GM12878 (cell line): ENCODE measurements at regions not wholly inside any gene's neighbourhood (a gene's known extent, or its start where the extent isn't known, plus 50 kb on each side); places are given as distances from the start of the nearest gene placed in this dataset.

Experiments
- ATAC-seq: fragments of 200-7000 bp; cut with Tn5 transposase; 3 replicates; pipeline ENCODE4 v1.9.1; 2020; ENCODE audit warnings: mild to moderate bottlenecking, moderate library complexity
- BruUV-seq: library from RNA; stranded (reverse); fragments of 400-500 nt; replicated peaks from 2 replicates; lab custom pipeline; 2021; lab: Mats Ljungman, UMichigan
- CTCF ChIA-PET: fragments of 300-600 bp; sonication (Branson Sonifier 250); formaldehyde crosslinking; extraction: SDS; loops from one replicate; lab custom pipeline; 2021; ENCODE audit warnings: inconsistent platforms; lab: Yijun Ruan, JAX
- POLR2A ChIA-PET: fragments of 350-600 bp; formaldehyde crosslinking; extraction: SDS; loops from one replicate; lab custom pipeline; 2021; ENCODE audit warnings: inconsistent platforms; lab: Charles Lee
- RAD21 ChIA-PET: fragments of 300-600 bp; sonication (Branson Sonifier 250); formaldehyde crosslinking; loops from one replicate; lab custom pipeline; 2023; ENCODE audit warnings: antibody characterized with exemption; ENCODE audit not compliant: unreplicated experiment; lab: Charles Lee
- SMC1A ChIA-PET: fragments of 300-600 bp; sonication (Branson Sonifier 250); formaldehyde crosslinking; loops from one replicate; lab custom pipeline; 2023; ENCODE audit not compliant: unreplicated experiment, uncharacterized antibody; lab: Charles Lee
- DNase-seq: peaks from one replicate; pipeline ENCODE4 v3.0.0-alpha.2; 2011; ENCODE audit warnings: low read depth, low spot score
- FAIRE-seq: peaks from 3 replicates; lab custom pipeline; 2011; peaks lifted over from hg19 to GRCh38; lab: Jason Lieb, UNC
- H2AFZ ChIP-seq: 2 replicates; pipeline ENCODE4 v1.6.0; 2011; ENCODE audit warnings: low read depth, low read length, control low read depth; ENCODE audit not compliant: control insufficient read depth
- H3K27ac ChIP-seq: 2 replicates; pipeline ENCODE4 v1.5.1; 2011; ENCODE audit warnings: control low read depth; ENCODE audit not compliant: control insufficient read depth, insufficient read depth
- H3K27me3 ChIP-seq, 2 experiments: replicated peaks in 1 of 2; 2 replicates each; pipeline versions ENCODE4 v1.6.0 to v1.6.1; 2011; ENCODE audit warnings: low read length in 1 of 2; ENCODE audit not compliant: control insufficient read depth in 2 of 2, insufficient read depth in 2 of 2
- H3K36me3 ChIP-seq, 2 experiments: 2 replicates each; pipeline ENCODE4 v1.5.1; 2011; ENCODE audit warnings: low read length in 1 of 2; ENCODE audit not compliant: control insufficient read depth in 2 of 2, insufficient read depth in 2 of 2
- H3K4me1 ChIP-seq: 2 replicates; pipeline ENCODE4 v1.6.1; 2011; ENCODE audit warnings: mild to moderate bottlenecking, low read length, moderate library complexity, mixed read lengths; ENCODE audit not compliant: control insufficient read depth, insufficient read depth
- H3K4me2 ChIP-seq: 2 replicates; pipeline ENCODE4 v1.6.0; 2011; ENCODE audit warnings: control low read depth; ENCODE audit not compliant: control insufficient read depth, insufficient read depth
- H3K4me3 ChIP-seq: fragments of 200-600 bp; sonication (generic); 2 replicates; pipeline ENCODE4 v1.5.1; 2016
- H3K79me2 ChIP-seq: 2 replicates; pipeline ENCODE4 v1.6.0; 2011; ENCODE audit warnings: low read length; ENCODE audit not compliant: control insufficient read depth, insufficient read depth
- H3K9ac ChIP-seq: 2 replicates; pipeline ENCODE4 v1.8.0; 2011; ENCODE audit warnings: low read length, control low read depth, mixed read lengths; ENCODE audit not compliant: control insufficient read depth, insufficient read depth
- H3K9me3 ChIP-seq: replicated peaks from 3 replicates; pipeline ENCODE4 v1.5.1; 2011; ENCODE audit warnings: mild to moderate bottlenecking, low read length; ENCODE audit not compliant: control insufficient read depth, insufficient read depth
- H4K20me1 ChIP-seq: 2 replicates; pipeline ENCODE4 v1.6.0; 2011; ENCODE audit not compliant: control insufficient read depth, insufficient read depth
- BACH1 ChIP-seq: fragments of 450-650 bp; IDR thresholded peaks from 2 replicates; pipeline ENCODE4 v1.6.1; 2017; ENCODE audit warnings: mild to moderate bottlenecking, borderline replicate concordance
- HCFC1 ChIP-seq: fragments of 150-350 bp; IDR thresholded peaks from 2 replicates; pipeline ENCODE4 v1.6.1; 2014; ENCODE audit warnings: low read length
- IRF4 ChIP-seq: IDR thresholded peaks from 2 replicates; pipeline ENCODE4 v1.6.1; 2011; ENCODE audit warnings: low read depth, low read length
- MYC ChIP-seq: IDR thresholded peaks from 2 replicates; pipeline ENCODE4 v1.6.1; 2011; ENCODE audit warnings: mild to moderate bottlenecking, low read length, moderate library complexity, inconsistent platforms; ENCODE audit not compliant: insufficient read depth, insufficient replicate concordance, insufficient read length, severe bottlenecking
- NFYB ChIP-seq: IDR thresholded peaks from 2 replicates; pipeline ENCODE4 v1.6.1; 2011; ENCODE audit warnings: low read depth, mild to moderate bottlenecking, low read length, improper control_type of control experiment, moderate library complexity; ENCODE audit not compliant: insufficient read depth
- SUPT20H ChIP-seq: IDR thresholded peaks from 2 replicates; pipeline ENCODE4 v1.6.1; 2011; ENCODE audit warnings: low read depth, mild to moderate bottlenecking, low read length, moderate library complexity, borderline replicate concordance; ENCODE audit not compliant: control insufficient read depth
- TCF12 ChIP-seq: IDR thresholded peaks from 2 replicates; pipeline ENCODE4 v1.6.1; 2011; ENCODE audit warnings: low read depth, mild to moderate bottlenecking, low read length
- ZNF274 ChIP-seq: IDR thresholded peaks from one replicate; pipeline ENCODE4 v1.8.0; 2011; ENCODE audit not compliant: insufficient read length, insufficient read depth
- WGBS: methylation state at CpG from one replicate; pipeline ENCODE4 v1.1.6; 2016; ENCODE audit warnings: low lambda C conversion rate; ENCODE audit not compliant: insufficient replicate concordance, insufficient coverage; ENCODE audit errors: missing lambda C conversion rate; 5-methylcytosine and 5-hydroxymethylcytosine counted together
- in situ Hi-C: fragments of 300-500 bp; cut with MboI; formaldehyde crosslinking; loops from 9 replicates; pipeline ENCODE4 v1.14.3; 2018; ENCODE audit warnings: mixed read lengths
- intact Hi-C: fragments of 100-400 bp; cut with micrococcal nuclease; formaldehyde crosslinking; loops from one replicate; pipeline ENCODE4 v1.14.2; 2022; ENCODE audit not compliant: unreplicated experiment
- TF ChIP-seq, protein P1 (sequence below): fragments of 450-650 bp; formaldehyde crosslinking; IDR thresholded peaks from 2 replicates; pipeline ENCODE4 v1.5.0; 2022; ENCODE audit warnings: mild to moderate bottlenecking, missing genetic modification characterization
- TF ChIP-seq, protein P2 (sequence below): IDR thresholded peaks from 2 replicates; pipeline ENCODE4 v1.6.1; 2011; ENCODE audit warnings: borderline replicate concordance, low read depth, mild to moderate bottlenecking, moderate library complexity, low read length; ENCODE audit not compliant: insufficient read depth, poor library complexity, severe bottlenecking
- TF ChIP-seq, protein P3 (sequence below): fragments of 450-650 bp; IDR thresholded peaks from 2 replicates; pipeline ENCODE4 v1.6.1; 2016; ENCODE audit warnings: mild to moderate bottlenecking

DNA sequence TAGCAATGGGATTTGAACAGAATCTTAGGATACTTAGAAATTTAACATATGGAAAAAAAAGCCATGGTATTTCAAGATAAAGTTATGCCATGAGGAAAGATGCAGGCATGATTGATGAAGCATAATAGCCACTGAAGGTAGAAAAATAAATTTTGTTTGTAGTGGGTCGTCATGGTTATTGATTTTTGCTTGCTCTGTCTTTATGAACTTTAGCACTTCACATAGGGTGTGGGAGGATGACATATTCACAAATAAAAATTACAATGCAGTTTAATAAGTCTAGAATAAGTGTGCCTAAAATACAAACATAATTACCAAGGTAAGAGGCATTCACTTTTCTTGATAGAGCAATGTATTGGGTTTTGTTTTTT lies 129.1 kb upstream of the SEMA3E start:
- no peaks in the 10 kb centered on the region; a peak in 1 of 4 replicates for H3K27me3 ChIP-seq
- H3K79me2 ChIP-seq: no peaks in the 10 kb centered on the region
- H3K9me3 ChIP-seq: no peaks in the 10 kb centered on the region
- H4K20me1 ChIP-seq: no peaks in the 10 kb centered on the region
- no peak for DNase-seq
- no peak overlapping the region for H2AFZ ChIP-seq
- in situ Hi-C loops (no loop called here), intact Hi-C loops (no loop called here)
- ChIA-PET CTCF (no interaction called here), SMC1A (no interaction called here)
- no peak overlapping the region for H3K4me3 ChIP-seq
- no peak for FAIRE-seq
- TF ChIP-seq HCFC1: no peak
- TF ChIP-seq TCF12: no peak
- no peak for TF ChIP-seq ZNF274
- TF ChIP-seq NFYB: no peak
- TF ChIP-seq IRF4: no peak
- TF ChIP-seq, protein P1, sequence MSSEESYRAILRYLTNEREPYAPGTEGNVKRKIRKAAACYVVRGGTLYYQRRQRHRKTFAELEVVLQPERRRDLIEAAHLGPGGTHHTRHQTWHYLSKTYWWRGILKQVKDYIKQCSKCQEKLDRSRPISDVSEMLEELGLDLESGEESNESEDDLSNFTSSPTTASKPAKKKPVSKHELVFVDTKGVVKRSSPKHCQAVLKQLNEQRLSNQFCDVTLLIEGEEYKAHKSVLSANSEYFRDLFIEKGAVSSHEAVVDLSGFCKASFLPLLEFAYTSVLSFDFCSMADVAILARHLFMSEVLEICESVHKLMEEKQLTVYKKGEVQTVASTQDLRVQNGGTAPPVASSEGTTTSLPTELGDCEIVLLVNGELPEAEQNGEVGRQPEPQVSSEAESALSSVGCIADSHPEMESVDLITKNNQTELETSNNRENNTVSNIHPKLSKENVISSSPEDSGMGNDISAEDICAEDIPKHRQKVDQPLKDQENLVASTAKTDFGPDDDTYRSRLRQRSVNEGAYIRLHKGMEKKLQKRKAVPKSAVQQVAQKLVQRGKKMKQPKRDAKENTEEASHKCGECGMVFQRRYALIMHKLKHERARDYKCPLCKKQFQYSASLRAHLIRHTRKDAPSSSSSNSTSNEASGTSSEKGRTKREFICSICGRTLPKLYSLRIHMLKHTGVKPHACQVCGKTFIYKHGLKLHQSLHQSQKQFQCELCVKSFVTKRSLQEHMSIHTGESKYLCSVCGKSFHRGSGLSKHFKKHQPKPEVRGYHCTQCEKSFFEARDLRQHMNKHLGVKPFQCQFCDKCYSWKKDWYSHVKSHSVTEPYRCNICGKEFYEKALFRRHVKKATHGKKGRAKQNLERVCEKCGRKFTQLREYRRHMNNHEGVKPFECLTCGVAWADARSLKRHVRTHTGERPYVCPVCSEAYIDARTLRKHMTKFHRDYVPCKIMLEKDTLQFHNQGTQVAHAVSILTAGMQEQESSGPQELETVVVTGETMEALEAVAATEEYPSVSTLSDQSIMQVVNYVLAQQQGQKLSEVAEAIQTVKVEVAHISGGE (CRISPR knock-in tag): no peak
- TF ChIP-seq SUPT20H: no peak
- no peak for TF ChIP-seq MYC
- TF ChIP-seq, protein P2, sequence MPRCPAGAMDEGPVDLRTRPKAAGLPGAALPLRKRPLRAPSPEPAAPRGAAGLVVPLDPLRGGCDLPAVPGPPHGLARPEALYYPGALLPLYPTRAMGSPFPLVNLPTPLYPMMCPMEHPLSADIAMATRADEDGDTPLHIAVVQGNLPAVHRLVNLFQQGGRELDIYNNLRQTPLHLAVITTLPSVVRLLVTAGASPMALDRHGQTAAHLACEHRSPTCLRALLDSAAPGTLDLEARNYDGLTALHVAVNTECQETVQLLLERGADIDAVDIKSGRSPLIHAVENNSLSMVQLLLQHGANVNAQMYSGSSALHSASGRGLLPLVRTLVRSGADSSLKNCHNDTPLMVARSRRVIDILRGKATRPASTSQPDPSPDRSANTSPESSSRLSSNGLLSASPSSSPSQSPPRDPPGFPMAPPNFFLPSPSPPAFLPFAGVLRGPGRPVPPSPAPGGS: no peak
- TF ChIP-seq, protein P3, sequence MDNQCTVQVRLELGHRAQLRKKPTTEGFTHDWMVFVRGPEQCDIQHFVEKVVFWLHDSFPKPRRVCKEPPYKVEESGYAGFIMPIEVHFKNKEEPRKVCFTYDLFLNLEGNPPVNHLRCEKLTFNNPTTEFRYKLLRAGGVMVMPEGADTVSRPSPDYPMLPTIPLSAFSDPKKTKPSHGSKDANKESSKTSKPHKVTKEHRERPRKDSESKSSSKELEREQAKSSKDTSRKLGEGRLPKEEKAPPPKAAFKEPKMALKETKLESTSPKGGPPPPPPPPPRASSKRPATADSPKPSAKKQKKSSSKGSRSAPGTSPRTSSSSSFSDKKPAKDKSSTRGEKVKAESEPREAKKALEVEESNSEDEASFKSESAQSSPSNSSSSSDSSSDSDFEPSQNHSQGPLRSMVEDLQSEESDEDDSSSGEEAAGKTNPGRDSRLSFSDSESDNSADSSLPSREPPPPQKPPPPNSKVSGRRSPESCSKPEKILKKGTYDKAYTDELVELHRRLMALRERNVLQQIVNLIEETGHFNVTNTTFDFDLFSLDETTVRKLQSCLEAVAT: no peak
- no peak for TF ChIP-seq BACH1
- TF ChIP-seq, all 136 proteins: peak for 0
- Histone ChIP-seq H3K36me3 (no peaks in the 10 kb centered on the region), H3K4me1 (no peaks in the 10 kb centered on the region), H3K9ac (no peak overlapping the region), H3K27ac (no peak overlapping the region), H3K4me2 (no peak overlapping the region)
- RAD21 ChIA-PET: no interaction called here
- ATAC-seq: no peak
- POLR2A ChIA-PET: no interaction called here
- no TSS peak for BruUV-seq
- 5% methylated on average over 1 of the region's 1 CpG for WGBS
